NCI-H1417 (cell line): ENCODE measurements at regions not wholly inside any gene's neighbourhood (a gene's known extent, or its start where the extent isn't known, plus 50 kb on each side); places are given as distances from the start of the nearest gene placed in this dataset.
"Not testable (repeated sequence)": the region's sequence is repeated elsewhere in the genome, so short reads cannot be mapped to it uniquely, and the experiment has no call there.

Experiments
- DNase-seq, 3 experiments: peaks; one replicate each; lab custom pipeline; 2025; lab: John Stamatoyannopoulos, UW

GRCh38 chr2:62654876-62655359 is 50.6 kb upstream of the EHBP1 start:
- DNase-seq = no peak

GRCh38 chr2:62654423-62654791 is 51.1 kb upstream of the EHBP1 start:
- no peak for DNase-seq

- DNase-seq = no peak
These were observed 51.7 kb upstream of the EHBP1 start for GRCh38 chr2:62653582-62654422.

GRCh38 chr2:62649087-62649486 is 56.4 kb upstream of the EHBP1 start:
- DNase-seq = not testable (repeated sequence)

- no peak for DNase-seq
These were observed 62.4 kb upstream of the EHBP1 start for GRCh38 chr2:62643100-62643471.

- DNase-seq = no peak
These were observed 62.9 kb upstream of the EHBP1 start for GRCh38 chr2:62642429-62643099.

- DNase-seq = no peak
These were observed 63.6 kb upstream of the EHBP1 start for GRCh38 chr2:62641936-62642335.

- DNase-seq = no peak
These were observed 64.1 kb upstream of the EHBP1 start for GRCh38 chr2:62641410-62641843.

GRCh38 chr2:62631160-62632085 is 74.1 kb upstream of the EHBP1 start:
- DNase-seq = peak in 1 of 3 experiments; percentile 7

GRCh38 chr2:62630206-62630605 is 75.3 kb upstream of the EHBP1 start:
- not testable (repeated sequence) for DNase-seq

- DNase-seq = not testable (repeated sequence)
These were observed 76.2 kb upstream of the EHBP1 start for GRCh38 chr2:62629310-62629709.

- no peak for DNase-seq
These were observed 77.8 kb upstream of the EHBP1 start for GRCh38 chr2:62627667-62628066.

GRCh38 chr2:62624855-62625254 is 80.7 kb upstream of the EHBP1 start:
- DNase-seq = no peak

GRCh38 chr2:62616486-62616885 is 89.0 kb upstream of the EHBP1 start:
- DNase-seq = not testable (repeated sequence)

- DNase-seq = no peak
These were observed 93.7 kb upstream of the EHBP1 start for GRCh38 chr2:62611854-62612253.

GRCh38 chr2:62605471-62605870 is 99.5 kb upstream of the TMEM17 start:
- DNase-seq = not testable (repeated sequence)

- no peak for DNase-seq
These were observed 98.3 kb upstream of the TMEM17 start for GRCh38 chr2:62604336-62604735.

GRCh38 chr2:62603154-62603712 is 97.2 kb upstream of the TMEM17 start:
- DNase-seq = no peak

- not testable (repeated sequence) for DNase-seq
These were observed 93.8 kb upstream of the TMEM17 start for GRCh38 chr2:62599674-62600410.

- DNase-seq = no peak
These were observed 91.3 kb upstream of the TMEM17 start for GRCh38 chr2:62597323-62597722.
